ENCODE measurements at regions not wholly inside any gene's neighbourhood (a gene's known extent, or its start where the extent isn't known, plus 50 kb on each side); places are given as distances from the start of the nearest gene placed in this dataset.

- CTCF ChIA-PET: no interaction called here
- DNase-seq: no peak
Observed at GRCh38 chr16:52629296-52629695, 82.4 kb upstream of the TOX3 start.

GRCh38 chr16:52624891-52625290, 77.9 kb upstream of the TOX3 start:
- no peak overlapping the region for H3K4me3 Mint-ChIP-seq
- no peaks in the 10 kb centered on the region for H3K27me3 Mint-ChIP-seq
- DNase-seq: no peak
- H3K4me1 Mint-ChIP-seq: no peaks in the 10 kb centered on the region
- ChIA-PET CTCF (no interaction called here), POLR2A (no interaction called here)
- no peaks in the 10 kb centered on the region for H3K9me3 Mint-ChIP-seq
- H3K27ac Mint-ChIP-seq: no peak overlapping the region
- no peaks in the 10 kb centered on the region for H3K36me3 Mint-ChIP-seq (ENCODE audit: low read depth)

More at GRCh38 chr16:52629296-52629695, 82.4 kb upstream of the TOX3 start:
- Mint-ChIP-seq H3K4me1 (no peaks in the 10 kb centered on the region), H3K9me3 (peaks cover 5% of the 10 kb centered on the region), H3K4me3 (no peak overlapping the region), H3K27ac (no peak overlapping the region), H3K27me3 (no peaks in the 10 kb centered on the region), H3K36me3 (ENCODE audit: low read depth) (no peaks in the 10 kb centered on the region)
- POLR2A ChIA-PET: no interaction called here

GRCh38 chr16:52621651-52622050, 74.7 kb upstream of the TOX3 start:
- Mint-ChIP-seq H3K4me3 (no peak overlapping the region), H3K27me3 (no peaks in the 10 kb centered on the region), H3K9me3 (no peaks in the 10 kb centered on the region), H3K36me3 (ENCODE audit: low read depth) (no peaks in the 10 kb centered on the region), H3K27ac (no peak overlapping the region), H3K4me1 (no peaks in the 10 kb centered on the region)
- POLR2A ChIA-PET: no interaction called here
- DNase-seq: no peak
- CTCF ChIA-PET: no interaction called here

GRCh38 chr16:52618753-52619497, 72.0 kb upstream of the TOX3 start:
- no peak for DNase-seq
- Mint-ChIP-seq H3K4me3 (no peak overlapping the region), H3K27ac (no peak overlapping the region), H3K27me3 (no peaks in the 10 kb centered on the region), H3K36me3 (ENCODE audit: low read depth) (no peaks in the 10 kb centered on the region), H3K9me3 (no peaks in the 10 kb centered on the region), H3K4me1 (no peaks in the 10 kb centered on the region)
- ChIA-PET CTCF (no interaction called here), POLR2A (no interaction called here)

GRCh38 chr16:52617591-52617990, 70.6 kb upstream of the TOX3 start:
- no peak overlapping the region for H3K27ac Mint-ChIP-seq
- no peak for DNase-seq
- H3K9me3 Mint-ChIP-seq: no peaks in the 10 kb centered on the region
- H3K4me1 Mint-ChIP-seq: no peaks in the 10 kb centered on the region
- H3K27me3 Mint-ChIP-seq: no peaks in the 10 kb centered on the region
- CTCF ChIA-PET: no interaction called here
- no peaks in the 10 kb centered on the region for H3K36me3 Mint-ChIP-seq (ENCODE audit: low read depth)
- no peak overlapping the region for H3K4me3 Mint-ChIP-seq
- POLR2A ChIA-PET: no interaction called here

GRCh38 chr16:52613508-52613907, 66.6 kb upstream of the TOX3 start:
- H3K36me3 Mint-ChIP-seq (ENCODE audit: low read depth): no peaks in the 10 kb centered on the region
- CTCF ChIA-PET: no interaction called here
- no peak for DNase-seq

GRCh38 chr16:52611817-52612673, 65.1 kb upstream of the TOX3 start:
- Mint-ChIP-seq H3K27ac (no peak overlapping the region), H3K27me3 (no peaks in the 10 kb centered on the region), H3K4me3 (no peak overlapping the region), H3K4me1 (no peaks in the 10 kb centered on the region), H3K36me3 (ENCODE audit: low read depth) (no peaks in the 10 kb centered on the region), H3K9me3 (no peaks in the 10 kb centered on the region)
- ChIA-PET POLR2A (no interaction called here), CTCF (no interaction called here)
- no peak for DNase-seq

More at GRCh38 chr16:52613508-52613907, 66.6 kb upstream of the TOX3 start:
- no peaks in the 10 kb centered on the region for H3K4me1 Mint-ChIP-seq
- H3K4me3 Mint-ChIP-seq: no peak overlapping the region
- H3K9me3 Mint-ChIP-seq: no peaks in the 10 kb centered on the region
- H3K27ac Mint-ChIP-seq: no peak overlapping the region
- POLR2A ChIA-PET: no interaction called here
- no peaks in the 10 kb centered on the region for H3K27me3 Mint-ChIP-seq

GRCh38 chr16:52603015-52603414, 56.1 kb upstream of the TOX3 start:
- Mint-ChIP-seq H3K4me3 (no peak overlapping the region), H3K4me1 (no peaks in the 10 kb centered on the region), H3K27me3 (no peaks in the 10 kb centered on the region), H3K9me3 (peaks cover 3% of the 10 kb centered on the region), H3K36me3 (ENCODE audit: low read depth) (no peaks in the 10 kb centered on the region), H3K27ac (no peak overlapping the region)
- no peak for DNase-seq
- ChIA-PET POLR2A (no interaction called here), CTCF (no interaction called here)

- Mint-ChIP-seq H3K4me3 (no peak overlapping the region), H3K4me1 (no peaks in the 10 kb centered on the region), H3K36me3 (ENCODE audit: low read depth) (no peaks in the 10 kb centered on the region), H3K9me3 (peaks cover 3% of the 10 kb centered on the region), H3K27ac (no peak overlapping the region), H3K27me3 (no peaks in the 10 kb centered on the region)
- no peak for DNase-seq
- ChIA-PET POLR2A (no interaction called here), CTCF (no interaction called here)
Observed at GRCh38 chr16:52597772-52598483, 51.0 kb upstream of the TOX3 start.

- H3K27ac Mint-ChIP-seq: no peak overlapping the region
- POLR2A ChIA-PET: no interaction called here
- no peak for DNase-seq
- no peaks in the 10 kb centered on the region for H3K36me3 Mint-ChIP-seq (ENCODE audit: low read depth)
- H3K9me3 Mint-ChIP-seq: peaks cover 3% of the 10 kb centered on the region
- H3K4me3 Mint-ChIP-seq: no peak overlapping the region
- H3K27me3 Mint-ChIP-seq: no peaks in the 10 kb centered on the region
- CTCF ChIA-PET: no interaction called here
- H3K4me1 Mint-ChIP-seq: no peaks in the 10 kb centered on the region
Observed at GRCh38 chr16:52597073-52597771, 50.3 kb upstream of the TOX3 start.

All from activated CD4-positive, alpha-beta memory T cell treated with anti-CD3 and anti-CD28 coated beads, Interleukin-2, amount 10 ng/mL, durations not matched to agents 7 days and 5 days (primary cell).